HEK293 (cell line): ENCODE measurements at regions not wholly inside any gene's neighbourhood (a gene's known extent, or its start where the extent isn't known, plus 50 kb on each side); places are given as distances from the start of the nearest gene placed in this dataset.

ENCODE experiments used
- CTCF ChIA-PET: fragments of 350-600 bp; formaldehyde crosslinking; extraction: SDS; loops from one replicate; lab custom pipeline; 2021; ENCODE audit warnings: antibody characterized with exemption; lab: Yijun Ruan, JAX
- POLR2A ChIA-PET: fragments of 300-600 bp; formaldehyde crosslinking; extraction: SDS; loops from one replicate; lab custom pipeline; 2020; ENCODE audit warnings: antibody characterized with exemption, inconsistent platforms; lab: Yijun Ruan, JAX
- H3K27ac ChIP-seq: fragments of 200-500 bp; sonication (Bioruptor generic); 2 replicates; pipeline ENCODE4 v1.5.1; 2014; ENCODE audit warnings: low read depth, low read length, control low read depth, inconsistent platforms; ENCODE audit errors: extremely low read depth
- H3K36me3 ChIP-seq, 2 experiments: fragments of 200-500 bp in 1 of 2; sonication (Bioruptor generic) in 1 of 2; 1 replicate in 1 of 2; 2 replicates in 1 of 2; pipeline ENCODE4 v1.5.1; 2014 to 2017; ENCODE audit warnings: inconsistent platforms in 2 of 2, low read length in 2 of 2; ENCODE audit not compliant: control insufficient read depth in 2 of 2, insufficient read depth in 1 of 2
- H3K4me1 ChIP-seq: fragments of 200-500 bp; sonication (Bioruptor generic); 2 replicates; pipeline ENCODE4 v1.5.1; 2014; ENCODE audit warnings: mild to moderate bottlenecking, low read length, inconsistent platforms; ENCODE audit not compliant: control insufficient read depth, insufficient read depth
- H3K4me3 ChIP-seq: 2 replicates; pipeline ENCODE4 v1.5.1; 2011; ENCODE audit warnings: low read depth, mild to moderate bottlenecking, control low read depth, low read length, moderate library complexity
- H3K9me3 ChIP-seq: fragments of 200-500 bp; sonication (Bioruptor generic); 2 replicates; pipeline ENCODE4 v1.5.1; 2014; ENCODE audit warnings: low read depth, low read length, inconsistent platforms; ENCODE audit not compliant: control insufficient read depth, insufficient read depth
- BCL11B ChIP-seq: fragments of 450-650 bp; formaldehyde crosslinking; IDR thresholded peaks from 2 replicates; pipeline ENCODE4 v1.5.1; 2016; ENCODE audit warnings: low read depth, missing biosample characterization, missing genetic modification characterization
- GFI1B ChIP-seq: fragments of 450-650 bp; formaldehyde crosslinking; IDR thresholded peaks from 2 replicates; pipeline ENCODE4 v1.5.1; 2016; ENCODE audit warnings: missing biosample characterization, missing genetic modification characterization
- KLF16 ChIP-seq: fragments of 450-650 bp; formaldehyde crosslinking; IDR thresholded peaks from 2 replicates; pipeline ENCODE4 v1.5.1; 2017; ENCODE audit warnings: missing biosample characterization, missing genetic modification characterization
- KLF7 ChIP-seq: fragments of 450-650 bp; formaldehyde crosslinking; IDR thresholded peaks from 2 replicates; pipeline ENCODE4 v1.5.1; 2016; ENCODE audit warnings: missing biosample characterization, missing genetic modification characterization, borderline replicate concordance
- OSR2 ChIP-seq: fragments of 450-650 bp; formaldehyde crosslinking; IDR thresholded peaks from 2 replicates; pipeline ENCODE4 v1.5.1; 2016; ENCODE audit warnings: missing biosample characterization, missing genetic modification characterization
- PBX3 ChIP-seq: sonication (generic); formaldehyde crosslinking; IDR thresholded peaks from 2 replicates; pipeline ENCODE4 v1.8.1; 2022; ENCODE audit warnings: mild to moderate bottlenecking, moderate library complexity, missing genetic modification reagents
- TCF7L2 ChIP-seq: IDR thresholded peaks from 2 replicates; pipeline ENCODE4 v1.6.1; 2011; ENCODE audit warnings: low read depth, mild to moderate bottlenecking, inconsistent platforms, low read length, moderate library complexity, borderline replicate concordance
- ZBTB11 ChIP-seq: fragments of 450-650 bp; formaldehyde crosslinking; conservative IDR thresholded peaks from 2 replicates; pipeline ENCODE4 v1.5.1; 2016; ENCODE audit warnings: low read depth, missing biosample characterization, missing genetic modification characterization
- ZBTB20 ChIP-seq: fragments of 450-650 bp; formaldehyde crosslinking; IDR thresholded peaks from 2 replicates; pipeline ENCODE4 v1.5.1; 2016; ENCODE audit warnings: missing biosample characterization, missing genetic modification characterization
- ZEB2 ChIP-seq: fragments of 450-650 bp; formaldehyde crosslinking; IDR thresholded peaks from 2 replicates; pipeline ENCODE4 v1.5.1; 2016; ENCODE audit warnings: missing biosample characterization, missing genetic modification characterization
- ZNF274 ChIP-seq, 2 experiments: fragments of 200-500 bp in 1 of 2; fragments of 450-650 bp in 1 of 2; sonication (Bioruptor generic) in 1 of 2; formaldehyde crosslinking in 1 of 2; IDR thresholded peaks; 2 replicates each; pipeline versions ENCODE4 v1.5.1 to v1.6.1; 2014 to 2016; ENCODE audit warnings: borderline replicate concordance in 1 of 2, inconsistent platforms in 1 of 2, low read length in 1 of 2, missing biosample characterization in 1 of 2, missing genetic modification characterization in 1 of 2
- ZNF404 ChIP-seq: fragments of 450-650 bp; formaldehyde crosslinking; IDR thresholded peaks from 2 replicates; pipeline ENCODE4 v1.5.1; 2017; ENCODE audit warnings: missing biosample characterization, missing genetic modification characterization
- ZNF449 ChIP-seq: fragments of 450-650 bp; formaldehyde crosslinking; IDR thresholded peaks from 2 replicates; pipeline ENCODE4 v1.5.1; 2017; ENCODE audit warnings: missing biosample characterization, mild to moderate bottlenecking, missing genetic modification characterization, moderate library complexity
- ZNF530 ChIP-seq: fragments of 450-650 bp; formaldehyde crosslinking; IDR thresholded peaks from 2 replicates; pipeline ENCODE4 v1.5.1; 2016; ENCODE audit warnings: low read depth, missing biosample characterization, missing genetic modification characterization
- ZNF580 ChIP-seq: fragments of 450-650 bp; formaldehyde crosslinking; IDR thresholded peaks from 2 replicates; pipeline ENCODE4 v1.5.1; 2016; ENCODE audit warnings: missing biosample characterization, missing genetic modification characterization
- ZNF585B ChIP-seq: fragments of 450-650 bp; formaldehyde crosslinking; IDR thresholded peaks from 2 replicates; pipeline ENCODE4 v1.5.1; 2016; ENCODE audit warnings: missing biosample characterization, missing genetic modification characterization
- ZNF600 ChIP-seq: fragments of 450-650 bp; formaldehyde crosslinking; IDR thresholded peaks from 2 replicates; pipeline ENCODE4 v1.5.1; 2016; ENCODE audit warnings: missing biosample characterization, missing genetic modification characterization
- ZSCAN5A ChIP-seq: fragments of 450-650 bp; formaldehyde crosslinking; IDR thresholded peaks from 2 replicates; pipeline ENCODE4 v1.5.1; 2016; ENCODE audit warnings: missing biosample characterization, missing genetic modification characterization

- ChIA-PET CTCF (interaction anchor here (0.7 kb wide), 1 partner anchor 10 kb away, joined by 4 read pairs; no protein-coding TSS in a partner anchor), POLR2A (no interaction called here)
- TF ChIP-seq ZNF600 (tag by site-specific recombination) (no peak), TCF7L2 (no peak), BCL11B (tag by site-specific recombination) (no peak), KLF16 (tag by site-specific recombination) (no peak), GFI1B (tag by site-specific recombination) (no peak), OSR2 (no peak), ZBTB20 (tag by site-specific recombination) (no peak), ZNF404 (tag by site-specific recombination) (no peak), ZBTB11 (tag by site-specific recombination) (no peak), ZNF274 (IDR thresholded peaks at IDR 0.05; ENCODE audit: low read length) (no peak), ZNF274 (tag by site-specific recombination; IDR thresholded peaks at IDR 0.05; ENCODE audit: borderline replicate concordance) (no peak), ZNF449 (tag by site-specific recombination) (no peak), ZNF530 (tag by site-specific recombination) (no peak), ZNF580 (tag by site-specific recombination) (no peak), ZNF585B (tag by site-specific recombination) (no peak)
- Histone ChIP-seq H3K9me3 (no peaks in the 10 kb centered on the region), H3K4me1 (no peaks in the 10 kb centered on the region), H3K36me3 (no peaks in the 10 kb centered on the region), H3K27ac (no peak overlapping the region), H3K4me3 (no peak overlapping the region)
Observed at GRCh38 chr1:99365545-99365944, 101.3 kb downstream of the PLPPR4 start.

- POLR2A ChIA-PET = no interaction called here
- H3K4me3 ChIP-seq = no peak overlapping the region
- H3K36me3 ChIP-seq = no peaks in the 10 kb centered on the region
- no peaks in the 10 kb centered on the region for H3K9me3 ChIP-seq
- CTCF ChIA-PET = no interaction called here
- H3K27ac ChIP-seq = no peak overlapping the region
- TF ChIP-seq PBX3 (CRISPR knock-in tag) (no peak), KLF7 (tag by site-specific recombination) (no peak), ZEB2 (tag by site-specific recombination) (no peak), ZSCAN5A (tag by site-specific recombination) (no peak)
- TF ChIP-seq, all 188 proteins: peak for 0
- no peaks in the 10 kb centered on the region for H3K4me1 ChIP-seq
Observed at GRCh38 chr1:99369154-99369553, 104.9 kb downstream of the PLPPR4 start.
